ENCODE measurements at regions not wholly inside any gene's neighbourhood (a gene's known extent, or its start where the extent isn't known, plus 50 kb on each side); places are given as distances from the start of the nearest gene placed in this dataset.

GRCh38 chr3:117892431-117892841, 1142.2 kb downstream of the IGSF11 start:
- Histone ChIP-seq H3K9me3 (ENCODE audit: control insufficient read depth, insufficient read depth, low read length) (no peaks in the 10 kb centered on the region), H3K4me3 (ENCODE audit: low read depth, low read length) (no peak overlapping the region), H3K27ac (ENCODE audit: low read depth, low read length) (no peak overlapping the region), H3K27me3 (ENCODE audit: control insufficient read depth, insufficient read depth, low read length) (no peaks in the 10 kb centered on the region)
- no peak for DNase-seq (ENCODE audit: low read depth, low spot score)
- POLR2A ChIA-PET = interaction anchor here (0.6 kb wide), 1 partner anchor 67 kb away, joined by 4 read pairs; no protein-coding TSS in a partner anchor
- CTCF ChIA-PET = no interaction called here
- no peak for TF ChIP-seq CTCF (IDR thresholded peaks at IDR 0.05; ENCODE audit: low read depth, low read length)

GRCh38 chr3:117893001-117893400, 1141.6 kb downstream of the IGSF11 start:
- DNase-seq (ENCODE audit: low read depth, low spot score) = no peak
- ChIA-PET CTCF (interaction anchor here (1.3 kb wide), 1 partner anchor 104 kb away, joined by 3 read pairs; no protein-coding TSS in a partner anchor), POLR2A (interaction anchor here (0.6 kb wide), 1 partner anchor 66 kb away, joined by 4 read pairs; no protein-coding TSS in a partner anchor)
- H3K27me3 ChIP-seq (ENCODE audit: control insufficient read depth, insufficient read depth, low read length) = no peaks in the 10 kb centered on the region
- H3K9me3 ChIP-seq (ENCODE audit: control insufficient read depth, insufficient read depth, low read length) = no peaks in the 10 kb centered on the region
- no peak overlapping the region for H3K27ac ChIP-seq (ENCODE audit: low read depth, low read length)
- TF ChIP-seq CTCF (IDR thresholded peaks at IDR 0.05; ENCODE audit: low read depth, low read length) = no peak
- H3K4me3 ChIP-seq (ENCODE audit: low read depth, low read length) = no peak overlapping the region

- DNase-seq (ENCODE audit: low read depth, low spot score) = no peak
Measured at GRCh38 chr3:117893638-117894037, 1141.0 kb downstream of the IGSF11 start.

GRCh38 chr3:117898722-117899522, 1135.7 kb downstream of the IGSF11 start:
- CTCF ChIA-PET = no interaction called here

More at GRCh38 chr3:117893638-117894037, 1141.0 kb downstream of the IGSF11 start:
- no peak overlapping the region for H3K4me3 ChIP-seq (ENCODE audit: low read depth, low read length)
- H3K27ac ChIP-seq (ENCODE audit: low read depth, low read length) = no peak overlapping the region
- H3K27me3 ChIP-seq (ENCODE audit: control insufficient read depth, insufficient read depth, low read length) = no peaks in the 10 kb centered on the region
- ChIA-PET CTCF (interaction anchor here (1.3 kb wide), 1 partner anchor 103 kb away, joined by 3 read pairs; no protein-coding TSS in a partner anchor), POLR2A (no interaction called here)
- no peaks in the 10 kb centered on the region for H3K9me3 ChIP-seq (ENCODE audit: control insufficient read depth, insufficient read depth, low read length)
- no peak for TF ChIP-seq CTCF (IDR thresholded peaks at IDR 0.05; ENCODE audit: low read depth, low read length)

More at GRCh38 chr3:117898722-117899522, 1135.7 kb downstream of the IGSF11 start:
- DNase-seq (ENCODE audit: low read depth, low spot score) = no peak
- POLR2A ChIA-PET = no interaction called here
- Histone ChIP-seq H3K27ac (ENCODE audit: low read depth, low read length) (no peak overlapping the region), H3K4me3 (ENCODE audit: low read depth, low read length) (no peak overlapping the region), H3K27me3 (ENCODE audit: control insufficient read depth, insufficient read depth, low read length) (no peaks in the 10 kb centered on the region), H3K9me3 (ENCODE audit: control insufficient read depth, insufficient read depth, low read length) (no peaks in the 10 kb centered on the region)
- TF ChIP-seq CTCF (IDR thresholded peaks at IDR 0.05; ENCODE audit: low read depth, low read length) = peak; percentile 28; the same call in 1 of the 2 replicates
